H1 (cell line): ENCODE measurements at regions not wholly inside any gene's neighbourhood (a gene's known extent, or its start where the extent isn't known, plus 50 kb on each side); places are given as distances from the start of the nearest gene placed in this dataset.

ENCODE experiments used
- FOSL1 ChIP-seq: IDR thresholded peaks from 2 replicates; pipeline ENCODE4 v1.6.1; 2011; ENCODE audit warnings: mild to moderate bottlenecking, low read depth, low read length, moderate library complexity; ENCODE audit not compliant: insufficient read depth
- POU5F1 ChIP-seq: IDR thresholded peaks from 2 replicates; pipeline ENCODE4 v1.6.1; 2011; ENCODE audit warnings: low read depth, mild to moderate bottlenecking, low read length, moderate library complexity
- SP2 ChIP-seq: IDR thresholded peaks from 2 replicates; pipeline ENCODE4 v1.6.1; 2012; ENCODE audit warnings: mild to moderate bottlenecking, low read length, inconsistent platforms
- SUZ12 ChIP-seq: fragments of 200-600 bp; sonication (generic); IDR thresholded peaks from 2 replicates; pipeline ENCODE4 v1.6.1; 2012; ENCODE audit warnings: mild to moderate bottlenecking, inconsistent platforms, low read length, moderate library complexity, mixed read lengths
- TF ChIP-seq, protein P1 (sequence below): fragments of 300-600 bp; sonication (generic); IDR thresholded peaks from 2 replicates; pipeline ENCODE4 v1.7.1; 2012; ENCODE audit warnings: low read length, moderate library complexity, mild to moderate bottlenecking, inconsistent platforms; ENCODE audit not compliant: insufficient replicate concordance
- TF ChIP-seq, protein P2 (sequence below), 3 experiments: IDR thresholded peaks; 1 replicate in 2 of 3; 2 replicates in 1 of 3; pipeline versions ENCODE4 v1.5.1 to v1.6.1; 2011; ENCODE audit warnings: low read length in 3 of 3, mild to moderate bottlenecking in 3 of 3, inconsistent platforms in 2 of 3, low read depth in 1 of 3, moderate library complexity in 1 of 3; ENCODE audit not compliant: insufficient read depth in 1 of 3; ENCODE audit errors: control extremely low read depth in 1 of 3
- TF ChIP-seq, protein P3 (sequence below): IDR thresholded peaks from 2 replicates; pipeline ENCODE4 v1.6.1; 2011; ENCODE audit warnings: low read depth, mild to moderate bottlenecking, low read length; ENCODE audit not compliant: insufficient read depth

DNA sequence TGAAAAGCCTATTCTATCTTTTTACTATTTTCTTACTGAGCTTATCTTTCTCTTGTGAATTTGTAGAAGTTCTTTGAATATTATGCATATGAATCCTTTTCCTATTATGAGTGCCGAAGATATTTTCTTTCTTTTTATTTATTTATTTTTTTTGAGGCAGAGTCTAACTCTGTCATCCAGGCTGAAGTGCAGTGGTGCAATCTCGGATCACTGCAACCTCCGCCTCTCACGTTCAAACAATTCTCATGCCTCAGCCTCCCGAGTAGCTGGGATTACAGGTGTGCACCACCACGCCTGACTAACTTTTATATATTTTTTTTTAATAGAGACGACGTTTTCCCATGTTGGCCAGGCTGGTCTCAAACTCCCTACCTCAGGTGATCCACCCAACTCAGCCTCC is 109.8 kb downstream of the RHOU start (continued):
- TF ChIP-seq, protein P1, sequence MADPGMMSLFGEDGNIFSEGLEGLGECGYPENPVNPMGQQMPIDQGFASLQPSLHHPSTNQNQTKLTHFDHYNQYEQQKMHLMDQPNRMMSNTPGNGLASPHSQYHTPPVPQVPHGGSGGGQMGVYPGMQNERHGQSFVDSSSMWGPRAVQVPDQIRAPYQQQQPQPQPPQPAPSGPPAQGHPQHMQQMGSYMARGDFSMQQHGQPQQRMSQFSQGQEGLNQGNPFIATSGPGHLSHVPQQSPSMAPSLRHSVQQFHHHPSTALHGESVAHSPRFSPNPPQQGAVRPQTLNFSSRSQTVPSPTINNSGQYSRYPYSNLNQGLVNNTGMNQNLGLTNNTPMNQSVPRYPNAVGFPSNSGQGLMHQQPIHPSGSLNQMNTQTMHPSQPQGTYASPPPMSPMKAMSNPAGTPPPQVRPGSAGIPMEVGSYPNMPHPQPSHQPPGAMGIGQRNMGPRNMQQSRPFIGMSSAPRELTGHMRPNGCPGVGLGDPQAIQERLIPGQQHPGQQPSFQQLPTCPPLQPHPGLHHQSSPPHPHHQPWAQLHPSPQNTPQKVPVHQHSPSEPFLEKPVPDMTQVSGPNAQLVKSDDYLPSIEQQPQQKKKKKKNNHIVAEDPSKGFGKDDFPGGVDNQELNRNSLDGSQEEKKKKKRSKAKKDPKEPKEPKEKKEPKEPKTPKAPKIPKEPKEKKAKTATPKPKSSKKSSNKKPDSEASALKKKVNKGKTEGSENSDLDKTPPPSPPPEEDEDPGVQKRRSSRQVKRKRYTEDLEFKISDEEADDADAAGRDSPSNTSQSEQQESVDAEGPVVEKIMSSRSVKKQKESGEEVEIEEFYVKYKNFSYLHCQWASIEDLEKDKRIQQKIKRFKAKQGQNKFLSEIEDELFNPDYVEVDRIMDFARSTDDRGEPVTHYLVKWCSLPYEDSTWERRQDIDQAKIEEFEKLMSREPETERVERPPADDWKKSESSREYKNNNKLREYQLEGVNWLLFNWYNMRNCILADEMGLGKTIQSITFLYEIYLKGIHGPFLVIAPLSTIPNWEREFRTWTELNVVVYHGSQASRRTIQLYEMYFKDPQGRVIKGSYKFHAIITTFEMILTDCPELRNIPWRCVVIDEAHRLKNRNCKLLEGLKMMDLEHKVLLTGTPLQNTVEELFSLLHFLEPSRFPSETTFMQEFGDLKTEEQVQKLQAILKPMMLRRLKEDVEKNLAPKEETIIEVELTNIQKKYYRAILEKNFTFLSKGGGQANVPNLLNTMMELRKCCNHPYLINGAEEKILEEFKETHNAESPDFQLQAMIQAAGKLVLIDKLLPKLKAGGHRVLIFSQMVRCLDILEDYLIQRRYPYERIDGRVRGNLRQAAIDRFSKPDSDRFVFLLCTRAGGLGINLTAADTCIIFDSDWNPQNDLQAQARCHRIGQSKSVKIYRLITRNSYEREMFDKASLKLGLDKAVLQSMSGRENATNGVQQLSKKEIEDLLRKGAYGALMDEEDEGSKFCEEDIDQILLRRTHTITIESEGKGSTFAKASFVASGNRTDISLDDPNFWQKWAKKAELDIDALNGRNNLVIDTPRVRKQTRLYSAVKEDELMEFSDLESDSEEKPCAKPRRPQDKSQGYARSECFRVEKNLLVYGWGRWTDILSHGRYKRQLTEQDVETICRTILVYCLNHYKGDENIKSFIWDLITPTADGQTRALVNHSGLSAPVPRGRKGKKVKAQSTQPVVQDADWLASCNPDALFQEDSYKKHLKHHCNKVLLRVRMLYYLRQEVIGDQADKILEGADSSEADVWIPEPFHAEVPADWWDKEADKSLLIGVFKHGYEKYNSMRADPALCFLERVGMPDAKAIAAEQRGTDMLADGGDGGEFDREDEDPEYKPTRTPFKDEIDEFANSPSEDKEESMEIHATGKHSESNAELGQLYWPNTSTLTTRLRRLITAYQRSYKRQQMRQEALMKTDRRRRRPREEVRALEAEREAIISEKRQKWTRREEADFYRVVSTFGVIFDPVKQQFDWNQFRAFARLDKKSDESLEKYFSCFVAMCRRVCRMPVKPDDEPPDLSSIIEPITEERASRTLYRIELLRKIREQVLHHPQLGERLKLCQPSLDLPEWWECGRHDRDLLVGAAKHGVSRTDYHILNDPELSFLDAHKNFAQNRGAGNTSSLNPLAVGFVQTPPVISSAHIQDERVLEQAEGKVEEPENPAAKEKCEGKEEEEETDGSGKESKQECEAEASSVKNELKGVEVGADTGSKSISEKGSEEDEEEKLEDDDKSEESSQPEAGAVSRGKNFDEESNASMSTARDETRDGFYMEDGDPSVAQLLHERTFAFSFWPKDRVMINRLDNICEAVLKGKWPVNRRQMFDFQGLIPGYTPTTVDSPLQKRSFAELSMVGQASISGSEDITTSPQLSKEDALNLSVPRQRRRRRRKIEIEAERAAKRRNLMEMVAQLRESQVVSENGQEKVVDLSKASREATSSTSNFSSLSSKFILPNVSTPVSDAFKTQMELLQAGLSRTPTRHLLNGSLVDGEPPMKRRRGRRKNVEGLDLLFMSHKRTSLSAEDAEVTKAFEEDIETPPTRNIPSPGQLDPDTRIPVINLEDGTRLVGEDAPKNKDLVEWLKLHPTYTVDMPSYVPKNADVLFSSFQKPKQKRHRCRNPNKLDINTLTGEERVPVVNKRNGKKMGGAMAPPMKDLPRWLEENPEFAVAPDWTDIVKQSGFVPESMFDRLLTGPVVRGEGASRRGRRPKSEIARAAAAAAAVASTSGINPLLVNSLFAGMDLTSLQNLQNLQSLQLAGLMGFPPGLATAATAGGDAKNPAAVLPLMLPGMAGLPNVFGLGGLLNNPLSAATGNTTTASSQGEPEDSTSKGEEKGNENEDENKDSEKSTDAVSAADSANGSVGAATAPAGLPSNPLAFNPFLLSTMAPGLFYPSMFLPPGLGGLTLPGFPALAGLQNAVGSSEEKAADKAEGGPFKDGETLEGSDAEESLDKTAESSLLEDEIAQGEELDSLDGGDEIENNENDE = no peak
- no peak for TF ChIP-seq FOSL1
- TF ChIP-seq, protein P2, sequence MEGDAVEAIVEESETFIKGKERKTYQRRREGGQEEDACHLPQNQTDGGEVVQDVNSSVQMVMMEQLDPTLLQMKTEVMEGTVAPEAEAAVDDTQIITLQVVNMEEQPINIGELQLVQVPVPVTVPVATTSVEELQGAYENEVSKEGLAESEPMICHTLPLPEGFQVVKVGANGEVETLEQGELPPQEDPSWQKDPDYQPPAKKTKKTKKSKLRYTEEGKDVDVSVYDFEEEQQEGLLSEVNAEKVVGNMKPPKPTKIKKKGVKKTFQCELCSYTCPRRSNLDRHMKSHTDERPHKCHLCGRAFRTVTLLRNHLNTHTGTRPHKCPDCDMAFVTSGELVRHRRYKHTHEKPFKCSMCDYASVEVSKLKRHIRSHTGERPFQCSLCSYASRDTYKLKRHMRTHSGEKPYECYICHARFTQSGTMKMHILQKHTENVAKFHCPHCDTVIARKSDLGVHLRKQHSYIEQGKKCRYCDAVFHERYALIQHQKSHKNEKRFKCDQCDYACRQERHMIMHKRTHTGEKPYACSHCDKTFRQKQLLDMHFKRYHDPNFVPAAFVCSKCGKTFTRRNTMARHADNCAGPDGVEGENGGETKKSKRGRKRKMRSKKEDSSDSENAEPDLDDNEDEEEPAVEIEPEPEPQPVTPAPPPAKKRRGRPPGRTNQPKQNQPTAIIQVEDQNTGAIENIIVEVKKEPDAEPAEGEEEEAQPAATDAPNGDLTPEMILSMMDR (IDR thresholded peaks at IDR 0.05; ENCODE audit: control extremely low read depth in 1 of 3, insufficient read depth in 1 of 3, low read depth in 1 of 3, low read length in 3 of 3) = no peak
- no peak for TF ChIP-seq SP2
- no peak for TF ChIP-seq POU5F1
- no peak for TF ChIP-seq SUZ12
- TF ChIP-seq, protein P3, sequence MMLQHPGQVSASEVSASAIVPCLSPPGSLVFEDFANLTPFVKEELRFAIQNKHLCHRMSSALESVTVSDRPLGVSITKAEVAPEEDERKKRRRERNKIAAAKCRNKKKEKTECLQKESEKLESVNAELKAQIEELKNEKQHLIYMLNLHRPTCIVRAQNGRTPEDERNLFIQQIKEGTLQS = no peak
